Kidney glomerular epithelial cell (primary cell): ENCODE measurements at regions not wholly inside any gene's neighbourhood (a gene's known extent, or its start where the extent isn't known, plus 50 kb on each side); places are given as distances from the start of the nearest gene placed in this dataset.

ENCODE experiments used
- DNase-seq: peaks from one replicate; lab custom pipeline; 2025; lab: John Stamatoyannopoulos, UW

GRCh38 chr17:70230850-70231640 lies 61.7 kb downstream of the KCNJ2 start:
- no peak for DNase-seq

GRCh38 chr17:70232466-70232865 lies 63.1 kb downstream of the KCNJ2 start:
- DNase-seq: no peak

- no peak for DNase-seq
Measured at GRCh38 chr17:70235252-70235651, 65.9 kb downstream of the KCNJ2 start.

- DNase-seq: no peak
Measured at GRCh38 chr17:70238228-70238627, 68.9 kb downstream of the KCNJ2 start.

- DNase-seq: no peak
Measured at GRCh38 chr17:70238646-70239045, 69.3 kb downstream of the KCNJ2 start.

- DNase-seq: no peak
Measured at GRCh38 chr17:70239391-70239826, 70.1 kb downstream of the KCNJ2 start.

- no peak for DNase-seq
Measured at GRCh38 chr17:70241071-70241470, 71.7 kb downstream of the KCNJ2 start.

- DNase-seq: no peak
Measured at GRCh38 chr17:70242781-70243437, 73.6 kb downstream of the KCNJ2 start.

GRCh38 chr17:70251706-70252105 lies 82.4 kb downstream of the KCNJ2 start:
- DNase-seq: no peak

- no peak for DNase-seq
Measured at GRCh38 chr17:70254735-70255460, 85.6 kb downstream of the KCNJ2 start.

- no peak for DNase-seq
Measured at GRCh38 chr17:70256751-70257150, 87.4 kb downstream of the KCNJ2 start.

- DNase-seq: no peak
Measured at GRCh38 chr17:70258465-70258864, 89.1 kb downstream of the KCNJ2 start.

GRCh38 chr17:70259400-70259799 lies 90.1 kb downstream of the KCNJ2 start:
- DNase-seq: no peak

GRCh38 chr17:70261170-70261569 lies 91.8 kb downstream of the KCNJ2 start:
- no peak for DNase-seq

- DNase-seq: no peak
Measured at GRCh38 chr17:70265471-70265870, 96.1 kb downstream of the KCNJ2 start.

GRCh38 chr17:70266394-70266793 lies 97.1 kb downstream of the KCNJ2 start:
- DNase-seq: no peak

- no peak for DNase-seq
Measured at GRCh38 chr17:70268383-70268782, 99.1 kb downstream of the KCNJ2 start.

GRCh38 chr17:70270554-70270953 lies 101.2 kb downstream of the KCNJ2 start:
- peak; percentile 64 for DNase-seq

- no peak for DNase-seq
Measured at GRCh38 chr17:70271200-70271599, 101.9 kb downstream of the KCNJ2 start.

GRCh38 chr17:70271672-70272071 lies 102.3 kb downstream of the KCNJ2 start:
- DNase-seq: no peak

GRCh38 chr17:70274255-70274654 lies 104.9 kb downstream of the KCNJ2 start:
- DNase-seq: no peak

- no peak for DNase-seq
Measured at GRCh38 chr17:70276906-70277305, 107.6 kb downstream of the KCNJ2 start.
